OCI-LY7 (cell line): ENCODE measurements at regions not wholly inside any gene's neighbourhood (a gene's known extent, or its start where the extent isn't known, plus 50 kb on each side); places are given as distances from the start of the nearest gene placed in this dataset.

Experiments used
- BruUV-seq: library from RNA; stranded (reverse); fragments of 400-500 nt; replicated peaks from 2 replicates; lab custom pipeline; 2021; lab: Mats Ljungman, UMichigan
- CTCF ChIA-PET: fragments of 300-600 bp; sonication (Branson Sonifier 250); formaldehyde crosslinking; loops from one replicate; lab custom pipeline; 2022; ENCODE audit warnings: antibody characterized with exemption; ENCODE audit not compliant: unreplicated experiment; lab: Charles Lee
- POLR2A ChIA-PET: fragments of 300-600 bp; sonication (Branson Sonifier 250); formaldehyde crosslinking; loops from one replicate; lab custom pipeline; 2022; ENCODE audit warnings: antibody characterized with exemption; lab: Charles Lee
- DNase-seq: peaks from one replicate; pipeline ENCODE4 v3.0.0-alpha.2; 2015; ENCODE audit warnings: low spot score
- H2AFZ ChIP-seq: fragments of 200-600 bp; sonication (generic), shearing (Covaris generic); 2 replicates; pipeline ENCODE4 v1.6.1; 2014; ENCODE audit warnings: mild to moderate bottlenecking, antibody characterized with exemption, low read length, moderate library complexity
- H3K27ac ChIP-seq: fragments of 200-600 bp; sonication (generic); 2 replicates; pipeline ENCODE4 v1.5.1; 2014; ENCODE audit warnings: mixed run types, low read depth, mild to moderate bottlenecking, moderate library complexity, low read length, inconsistent platforms; ENCODE audit not compliant: poor library complexity, severe bottlenecking
- H3K36me3 ChIP-seq: fragments of 200-600 bp; sonication (generic); 2 replicates; pipeline ENCODE4 v1.6.1; 2014; ENCODE audit warnings: mild to moderate bottlenecking, antibody characterized with exemption, low read length, moderate library complexity, mixed read lengths; ENCODE audit not compliant: insufficient read depth
- H3K4me1 ChIP-seq: fragments of 200-600 bp; sonication (generic); 2 replicates; pipeline ENCODE4 v1.5.1; 2014; ENCODE audit warnings: mild to moderate bottlenecking, low read length; ENCODE audit not compliant: insufficient read depth, poor library complexity, severe bottlenecking
- H3K4me2 ChIP-seq: fragments of 200-600 bp; sonication (generic); 2 replicates; pipeline ENCODE4 v1.6.1; 2014; ENCODE audit warnings: mild to moderate bottlenecking, low read length
- H3K4me3 ChIP-seq: fragments of 200-600 bp; sonication (generic); 2 replicates; pipeline ENCODE4 v1.5.1; 2014; ENCODE audit warnings: mild to moderate bottlenecking, low read depth, low read length; ENCODE audit not compliant: poor library complexity, severe bottlenecking
- H3K79me2 ChIP-seq: fragments of 200-600 bp; sonication (generic); 2 replicates; pipeline ENCODE4 v1.6.1; 2016; ENCODE audit warnings: low read depth, mild to moderate bottlenecking, low read length, moderate library complexity, mixed read lengths; ENCODE audit not compliant: insufficient read depth
- H3K9me2 ChIP-seq: fragments of 200-600 bp; sonication (generic); 2 replicates; pipeline ENCODE4 v1.6.1; 2016; ENCODE audit warnings: mild to moderate bottlenecking, low read length, mixed read lengths; ENCODE audit not compliant: insufficient read depth
- H3K9me3 ChIP-seq: fragments of 200-600 bp; sonication (generic); 2 replicates; pipeline ENCODE4 v1.6.1; 2014; ENCODE audit warnings: mild to moderate bottlenecking, mixed run types, low read length, mixed read lengths
- H4K20me1 ChIP-seq: fragments of 200-600 bp; sonication (generic); 2 replicates; pipeline ENCODE4 v1.6.1; 2014; ENCODE audit warnings: mild to moderate bottlenecking, antibody characterized with exemption, low read length, moderate library complexity, mixed read lengths; ENCODE audit not compliant: insufficient read depth
- EZH2phosphoT487 ChIP-seq: fragments of 200-600 bp; sonication (generic); IDR thresholded peaks from 2 replicates; pipeline ENCODE4 v1.6.1; 2018; ENCODE audit warnings: low read depth, borderline replicate concordance, mild to moderate bottlenecking, mixed run types, antibody characterized with exemption, low read length, moderate library complexity, mixed read lengths
- intact Hi-C: fragments of 100-400 bp; cut with micrococcal nuclease; formaldehyde crosslinking; loops from one replicate; pipeline ENCODE4 v1.10.0; 2022; ENCODE audit not compliant: unreplicated experiment
- TF ChIP-seq, protein P1 (sequence below): fragments of 200-600 bp; sonication (generic); conservative IDR thresholded peaks from 2 replicates; pipeline ENCODE4 v1.5.1; 2014; ENCODE audit warnings: mild to moderate bottlenecking, antibody characterized with exemption, low read length, moderate library complexity, mixed read lengths

DNA sequence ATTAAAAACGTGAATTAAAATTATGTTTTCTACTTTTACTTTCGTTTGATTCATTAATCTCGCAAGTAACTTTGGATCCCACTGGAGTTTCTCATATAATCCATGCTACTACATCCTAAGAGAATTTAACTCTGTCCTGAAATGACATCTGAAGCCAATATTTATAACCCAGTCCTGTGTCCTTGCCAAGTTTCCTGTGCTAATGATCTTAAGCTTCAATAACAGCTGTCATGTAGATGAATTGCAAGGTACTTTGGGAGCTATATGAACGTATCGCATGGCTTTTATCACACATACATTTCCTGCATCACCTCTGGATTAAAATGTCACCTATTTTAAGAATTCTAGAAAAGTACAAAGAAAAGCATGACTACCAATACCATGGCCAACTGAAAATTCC, 833.8 kb upstream of the CITED2 start:
- Histone ChIP-seq H3K4me1 (no peaks in the 10 kb centered on the region), H3K27ac (no peak overlapping the region), H3K79me2 (no peaks in the 10 kb centered on the region), H3K36me3 (no peaks in the 10 kb centered on the region), H3K4me3 (no peak overlapping the region), H2AFZ (no peak overlapping the region), H3K9me3 (no peaks in the 10 kb centered on the region), H3K4me2 (no peak overlapping the region), H4K20me1 (no peaks in the 10 kb centered on the region), H3K9me2 (no peaks in the 10 kb centered on the region)
- intact Hi-C loops, result no loop called here
- DNase-seq, result no peak
- no TSS peak for BruUV-seq
- TF ChIP-seq, protein P1, sequence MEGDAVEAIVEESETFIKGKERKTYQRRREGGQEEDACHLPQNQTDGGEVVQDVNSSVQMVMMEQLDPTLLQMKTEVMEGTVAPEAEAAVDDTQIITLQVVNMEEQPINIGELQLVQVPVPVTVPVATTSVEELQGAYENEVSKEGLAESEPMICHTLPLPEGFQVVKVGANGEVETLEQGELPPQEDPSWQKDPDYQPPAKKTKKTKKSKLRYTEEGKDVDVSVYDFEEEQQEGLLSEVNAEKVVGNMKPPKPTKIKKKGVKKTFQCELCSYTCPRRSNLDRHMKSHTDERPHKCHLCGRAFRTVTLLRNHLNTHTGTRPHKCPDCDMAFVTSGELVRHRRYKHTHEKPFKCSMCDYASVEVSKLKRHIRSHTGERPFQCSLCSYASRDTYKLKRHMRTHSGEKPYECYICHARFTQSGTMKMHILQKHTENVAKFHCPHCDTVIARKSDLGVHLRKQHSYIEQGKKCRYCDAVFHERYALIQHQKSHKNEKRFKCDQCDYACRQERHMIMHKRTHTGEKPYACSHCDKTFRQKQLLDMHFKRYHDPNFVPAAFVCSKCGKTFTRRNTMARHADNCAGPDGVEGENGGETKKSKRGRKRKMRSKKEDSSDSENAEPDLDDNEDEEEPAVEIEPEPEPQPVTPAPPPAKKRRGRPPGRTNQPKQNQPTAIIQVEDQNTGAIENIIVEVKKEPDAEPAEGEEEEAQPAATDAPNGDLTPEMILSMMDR, result no peak
- no peak for TF ChIP-seq EZH2phosphoT487
- ChIA-PET POLR2A (interaction anchor here (0.6 to 1.0 kb wide), 8 partner anchors 15 to 1125 kb away, joined by 3 to 5 read pairs (median 3); no protein-coding TSS in a partner anchor), CTCF (no interaction called here)

- Histone ChIP-seq H4K20me1 (no peaks in the 10 kb centered on the region), H3K27ac (no peak overlapping the region), H3K4me2 (no peak overlapping the region), H3K36me3 (no peaks in the 10 kb centered on the region), H3K79me2 (no peaks in the 10 kb centered on the region), H3K4me3 (no peak overlapping the region), H2AFZ (no peak overlapping the region), H3K9me3 (no peaks in the 10 kb centered on the region), H3K4me1 (no peaks in the 10 kb centered on the region), H3K9me2 (no peaks in the 10 kb centered on the region)
- no peak for DNase-seq
- ChIA-PET POLR2A (no interaction called here), CTCF (no interaction called here)
- intact Hi-C loops, result no loop called here
- BruUV-seq, result no TSS peak
- TF ChIP-seq, protein P1, result no peak
- no peak for TF ChIP-seq EZH2phosphoT487
Observed at GRCh38 chr6:140205795-140206593, 831.5 kb upstream of the CITED2 start.

DNA sequence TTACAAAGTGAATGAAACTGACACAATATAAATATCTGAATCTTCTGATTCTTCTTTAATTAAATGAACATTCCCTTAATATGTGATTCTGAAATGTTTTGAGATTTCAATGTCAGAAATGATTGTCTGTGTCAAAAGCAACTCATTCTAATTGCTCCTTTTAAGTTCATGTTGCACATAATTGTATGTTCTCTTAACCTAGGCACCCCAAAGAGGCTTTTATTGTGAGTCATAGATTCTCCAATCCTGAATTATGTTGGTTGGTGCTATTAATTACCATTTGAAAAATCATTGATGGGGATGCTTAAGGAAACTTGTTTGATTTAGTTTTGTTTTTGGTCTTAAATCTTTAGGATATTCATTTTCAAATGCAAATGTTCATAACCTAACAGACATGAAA, 829.7 kb upstream of the CITED2 start:
- H3K27ac ChIP-seq, result no peak overlapping the region
- DNase-seq, result no peak
- no peaks in the 10 kb centered on the region for H3K36me3 ChIP-seq
- H4K20me1 ChIP-seq, result no peaks in the 10 kb centered on the region
- BruUV-seq, result no TSS peak
- ChIA-PET POLR2A (interaction anchor here (0.7 kb wide), 1 partner anchor 30 kb away, joined by 3 read pairs; no protein-coding TSS in a partner anchor), CTCF (no interaction called here)
- no peak overlapping the region for H2AFZ ChIP-seq
- H3K9me2 ChIP-seq, result no peaks in the 10 kb centered on the region
- no peak overlapping the region for H3K4me2 ChIP-seq
- H3K4me1 ChIP-seq, result no peaks in the 10 kb centered on the region
- TF ChIP-seq, protein P1, result no peak
- intact Hi-C loops, result no loop called here
- H3K4me3 ChIP-seq, result no peak overlapping the region
- no peaks in the 10 kb centered on the region for H3K9me3 ChIP-seq
- H3K79me2 ChIP-seq, result no peaks in the 10 kb centered on the region
